CD4-positive, alpha-beta T cell (primary cell): ENCODE measurements at regions not wholly inside any gene's neighbourhood (a gene's known extent, or its start where the extent isn't known, plus 50 kb on each side); places are given as distances from the start of the nearest gene placed in this dataset.

Experiments
- ATAC-seq: fragments of 200-7000 bp; cut with Tn5 transposase; one replicate; pipeline ENCODE4 v1.10.0; 2022; ENCODE audit warnings: mild to moderate bottlenecking; ENCODE audit not compliant: poor library complexity
- CTCF ChIA-PET: fragments of 350-600 bp; sonication (Branson Sonifier 250); formaldehyde crosslinking; loops from one replicate; lab custom pipeline; 2021; ENCODE audit warnings: antibody characterized with exemption, inconsistent platforms; lab: Charles Lee
- POLR2A ChIA-PET: fragments of 350-600 bp; sonication (Branson Sonifier 250); formaldehyde crosslinking; loops from one replicate; lab custom pipeline; 2021; ENCODE audit warnings: antibody characterized with exemption, inconsistent platforms; lab: Charles Lee
- DNase-seq, 14 experiments: peaks; one replicate each; pipeline ENCODE4 v3.0.0-alpha.2; 2013 to 2020; ENCODE audit warnings: mixed read lengths in 2 of 14
- H3K27ac ChIP-seq, 2 donors: one replicate each; pipeline versions ENCODE4 v1.5.1 to v1.7.0; 2013; ENCODE audit warnings: low read length in 2 of 2, low read depth in 1 of 2, mild to moderate bottlenecking in 1 of 2
- H3K27me3 ChIP-seq, 2 experiments: 1 replicate in 1 of 2; 2 replicates in 1 of 2; pipeline versions ENCODE4 v1.6.1 to v1.7.0; 2013; ENCODE audit warnings: low read length in 2 of 2, control low read depth in 1 of 2, mild to moderate bottlenecking in 1 of 2, moderate library complexity in 1 of 2; ENCODE audit not compliant: insufficient read depth in 2 of 2, control insufficient read depth in 1 of 2
- H3K36me3 ChIP-seq: one replicate; pipeline ENCODE4 v1.6.1; 2013; ENCODE audit warnings: low read length, control low read depth; ENCODE audit not compliant: insufficient read depth
- H3K4me1 ChIP-seq: one replicate; pipeline ENCODE4 v1.6.1; 2013; ENCODE audit warnings: low read length, control low read depth; ENCODE audit not compliant: insufficient read depth
- H3K4me3 ChIP-seq: one replicate; pipeline ENCODE4 v1.5.1; 2013; ENCODE audit warnings: mild to moderate bottlenecking, low read length, moderate library complexity
- H3K9me3 ChIP-seq, 2 experiments: 1 replicate in 1 of 2; 2 replicates in 1 of 2; pipeline versions ENCODE4 v1.6.1 to v1.7.0; 2013; ENCODE audit warnings: low read length in 2 of 2, mild to moderate bottlenecking in 2 of 2, control low read depth in 1 of 2, moderate library complexity in 1 of 2; ENCODE audit not compliant: control insufficient read depth in 1 of 2, insufficient read depth in 1 of 2
- H3K27ac Mint-ChIP-seq: one replicate; pipeline ENCODE4 v1.8.0; 2020; ENCODE audit warnings: mixed read lengths
- H3K27me3 Mint-ChIP-seq: one replicate; pipeline ENCODE4 v1.8.0; 2021; ENCODE audit warnings: mixed read lengths
- H3K36me3 Mint-ChIP-seq: one replicate; pipeline ENCODE4 v1.8.0; 2021; ENCODE audit warnings: low read depth, mixed read lengths
- H3K4me1 Mint-ChIP-seq: one replicate; pipeline ENCODE4 v1.8.0; 2021; ENCODE audit warnings: low read depth, mixed read lengths
- H3K4me3 Mint-ChIP-seq: one replicate; pipeline ENCODE4 v1.8.0; 2020; ENCODE audit warnings: mild to moderate bottlenecking, mixed read lengths
- H3K9me3 Mint-ChIP-seq: one replicate; pipeline ENCODE4 v1.8.0; 2020; ENCODE audit warnings: mixed read lengths
- intact Hi-C, 2 experiments: fragments of 100-400 bp; cut with DNase I in 1 of 2; cut with micrococcal nuclease in 1 of 2; formaldehyde crosslinking; loops; one replicate each; pipeline versions ENCODE4 v1.15.1 to v1.9.0; 2023 to 2025; cut with DNase I, micrococcal nuclease
- TF ChIP-seq, protein P1 (sequence below): fragments of 200-600 bp; IDR thresholded peaks from one replicate; pipeline ENCODE4 v1.8.0; 2022; ENCODE audit warnings: antibody characterized with exemption, mild to moderate bottlenecking

DNA sequence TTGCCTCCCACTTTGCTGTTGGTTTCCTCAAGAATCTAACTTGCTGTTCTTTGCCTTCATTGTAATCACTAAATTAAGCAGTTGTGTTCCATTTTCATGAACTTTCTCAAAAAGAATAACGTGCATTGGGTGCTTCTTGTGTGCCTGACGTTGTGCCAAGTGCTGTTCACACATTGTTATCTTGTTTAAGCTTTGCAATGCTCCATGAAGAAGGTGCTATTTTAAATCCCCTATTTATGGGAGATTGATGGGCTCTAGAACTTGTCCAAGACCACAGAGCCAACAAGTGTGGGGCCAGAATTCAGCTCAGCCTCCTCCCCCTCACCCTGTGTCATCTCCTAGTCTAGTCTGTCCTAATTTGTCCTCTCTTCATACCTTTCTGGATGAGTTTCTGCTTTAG is 199.8 kb downstream of the C1orf94 start:
- no peak overlapping the region for H3K4me3 Mint-ChIP-seq
- H3K4me1 ChIP-seq, result no peaks in the 10 kb centered on the region
- ATAC-seq (no peak), DNase-seq (no peak)
- POLR2A ChIA-PET, result no interaction called here
- H3K27ac Mint-ChIP-seq, result no peak overlapping the region
- intact Hi-C loops, result no loop called here
- H3K27me3 ChIP-seq, result peaks cover 27 to 28% of the 10 kb centered on the region in 2 experiments
- CTCF ChIA-PET, result no interaction called here
- peaks cover 75% of the 10 kb centered on the region for H3K27me3 Mint-ChIP-seq
- no peaks in the 10 kb centered on the region for H3K9me3 ChIP-seq
- TF ChIP-seq, protein P1, sequence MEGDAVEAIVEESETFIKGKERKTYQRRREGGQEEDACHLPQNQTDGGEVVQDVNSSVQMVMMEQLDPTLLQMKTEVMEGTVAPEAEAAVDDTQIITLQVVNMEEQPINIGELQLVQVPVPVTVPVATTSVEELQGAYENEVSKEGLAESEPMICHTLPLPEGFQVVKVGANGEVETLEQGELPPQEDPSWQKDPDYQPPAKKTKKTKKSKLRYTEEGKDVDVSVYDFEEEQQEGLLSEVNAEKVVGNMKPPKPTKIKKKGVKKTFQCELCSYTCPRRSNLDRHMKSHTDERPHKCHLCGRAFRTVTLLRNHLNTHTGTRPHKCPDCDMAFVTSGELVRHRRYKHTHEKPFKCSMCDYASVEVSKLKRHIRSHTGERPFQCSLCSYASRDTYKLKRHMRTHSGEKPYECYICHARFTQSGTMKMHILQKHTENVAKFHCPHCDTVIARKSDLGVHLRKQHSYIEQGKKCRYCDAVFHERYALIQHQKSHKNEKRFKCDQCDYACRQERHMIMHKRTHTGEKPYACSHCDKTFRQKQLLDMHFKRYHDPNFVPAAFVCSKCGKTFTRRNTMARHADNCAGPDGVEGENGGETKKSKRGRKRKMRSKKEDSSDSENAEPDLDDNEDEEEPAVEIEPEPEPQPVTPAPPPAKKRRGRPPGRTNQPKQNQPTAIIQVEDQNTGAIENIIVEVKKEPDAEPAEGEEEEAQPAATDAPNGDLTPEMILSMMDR, result no peak
- no peaks in the 10 kb centered on the region for H3K4me1 Mint-ChIP-seq
- H3K9me3 Mint-ChIP-seq, result no peaks in the 10 kb centered on the region
- no peaks in the 10 kb centered on the region for H3K36me3 ChIP-seq
- H3K27ac ChIP-seq, result no peak overlapping the region
- no peaks in the 10 kb centered on the region for H3K36me3 Mint-ChIP-seq
- no peak overlapping the region for H3K4me3 ChIP-seq

DNA sequence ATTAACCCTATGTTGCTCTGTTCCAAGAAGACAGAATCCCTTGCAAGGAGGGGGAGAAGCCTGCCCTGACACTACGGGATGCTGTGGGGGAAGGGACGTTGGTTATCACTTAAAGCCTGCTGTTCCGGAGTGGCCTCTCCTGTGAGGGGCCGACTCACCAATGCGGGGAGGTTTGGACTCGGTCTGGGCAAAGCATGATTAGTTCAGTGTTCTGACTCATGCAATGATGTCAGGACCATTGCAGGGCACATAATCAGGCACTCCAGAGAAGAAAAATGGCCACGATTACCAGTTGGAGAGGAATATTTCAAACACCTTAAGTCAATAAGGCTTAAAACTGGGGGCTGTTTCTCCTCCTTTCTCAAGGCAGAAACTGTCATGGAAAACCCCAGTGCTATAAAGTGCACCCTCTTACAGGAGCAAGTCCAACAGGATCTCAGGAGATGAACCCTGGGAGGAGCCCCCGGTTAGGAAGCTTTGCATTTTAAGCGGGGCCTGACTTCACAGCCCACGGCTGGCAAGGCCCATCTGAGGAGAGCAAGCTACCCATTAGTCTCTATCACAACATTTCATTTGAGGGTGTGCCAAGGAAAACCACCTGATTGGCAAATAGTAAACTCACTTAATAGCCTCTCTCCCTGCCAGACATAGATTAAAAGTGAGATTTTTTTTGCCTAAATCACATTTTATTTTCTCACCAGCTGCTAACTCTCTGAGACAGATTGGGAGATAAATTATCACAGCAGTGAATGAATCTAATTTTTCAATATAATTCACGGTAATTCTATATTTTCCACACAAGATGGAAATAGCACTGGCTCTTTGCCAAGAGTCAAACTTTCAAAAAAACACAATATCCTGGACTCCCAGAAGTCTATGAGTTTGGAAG is 202.5 kb downstream of the C1orf94 start:
- Mint-ChIP-seq H3K27ac (no peak overlapping the region), H3K9me3 (no peaks in the 10 kb centered on the region), H3K4me1 (no peaks in the 10 kb centered on the region), H3K36me3 (no peaks in the 10 kb centered on the region), H3K4me3 (no peak overlapping the region), H3K27me3 (peaks cover 74% of the 10 kb centered on the region)
- intact Hi-C loops, result no loop called here
- ChIA-PET POLR2A (no interaction called here), CTCF (no interaction called here)
- Histone ChIP-seq H3K4me3 (no peak overlapping the region), H3K4me1 (no peaks in the 10 kb centered on the region), H3K27me3 (peaks cover 25 to 31% of the 10 kb centered on the region in 2 experiments), H3K9me3 (no peaks in the 10 kb centered on the region), H3K27ac (no peak overlapping the region), H3K36me3 (no peaks in the 10 kb centered on the region)
- TF ChIP-seq, protein P1, result no peak
- DNase-seq (no peak), ATAC-seq (no peak)

GRCh38 chr1:34379911-34380310 is 203.2 kb downstream of the C1orf94 start:
- ChIA-PET CTCF (no interaction called here), POLR2A (no interaction called here)
- Mint-ChIP-seq H3K4me1 (no peaks in the 10 kb centered on the region), H3K36me3 (no peaks in the 10 kb centered on the region), H3K27me3 (peaks cover 67% of the 10 kb centered on the region), H3K9me3 (no peaks in the 10 kb centered on the region), H3K4me3 (no peak overlapping the region), H3K27ac (no peak overlapping the region)
- H3K36me3 ChIP-seq, result no peaks in the 10 kb centered on the region
- peaks cover 25 to 31% of the 10 kb centered on the region in 2 experiments for H3K27me3 ChIP-seq
- ATAC-seq, result no peak
- no peak overlapping the region for H3K27ac ChIP-seq
- H3K4me3 ChIP-seq, result no peak overlapping the region
- DNase-seq, result no peak
- H3K4me1 ChIP-seq, result no peaks in the 10 kb centered on the region
- intact Hi-C loops, result no loop called here
- H3K9me3 ChIP-seq, result no peaks in the 10 kb centered on the region
- TF ChIP-seq, protein P1, result no peak
